Ovary (tissue), 7 donors: ENCODE measurements at regions not wholly inside any gene's neighbourhood (a gene's known extent, or its start where the extent isn't known, plus 50 kb on each side); places are given as distances from the start of the nearest gene placed in this dataset.

Experiments used
- DNase-seq, 5 donors: peaks; one replicate each; pipeline ENCODE4 v3.0.0-alpha.2; 2019 to 2020
- H3K27ac ChIP-seq, 2 donors: fragments of 200-600 bp; one replicate each; pipeline versions ENCODE4 v1.5.1 to v1.8.0; 2019 to 2022
- H3K27me3 ChIP-seq: fragments of 200-600 bp; one replicate; pipeline ENCODE4 v1.8.0; 2022
- H3K36me3 ChIP-seq: fragments of 200-600 bp; sonication (generic); one replicate; pipeline ENCODE4 v1.5.1; 2019
- H3K4me1 ChIP-seq: one replicate; pipeline ENCODE4 v1.8.1; 2013; ENCODE audit warnings: mild to moderate bottlenecking, moderate library complexity; ENCODE audit not compliant: insufficient read depth
- H3K4me3 ChIP-seq: fragments of 200-600 bp; sonication (generic); one replicate; pipeline ENCODE4 v1.5.1; 2017
- H3K9me3 ChIP-seq, 2 donors: fragments of 200-600 bp in 1 of 2; sonication (generic) in 1 of 2; one replicate each; pipeline versions ENCODE4 v1.5.1 to v1.8.1; 2013 to 2019; ENCODE audit warnings: mild to moderate bottlenecking in 1 of 2, moderate library complexity in 1 of 2
- CTCF ChIP-seq, 3 donors: fragments of 450-650 bp in 2 of 3; fragments of 200-600 bp in 1 of 3; IDR thresholded peaks; one replicate each; pipeline versions ENCODE4 v1.5.1 to v1.8.0; 2016 to 2022; ENCODE audit warnings: antibody characterized with exemption in 3 of 3, mild to moderate bottlenecking in 1 of 3
- EP300 ChIP-seq: sonication (generic); formaldehyde crosslinking; IDR thresholded peaks from one replicate; pipeline ENCODE4 v1.6.1; 2017; ENCODE audit warnings: antibody characterized with exemption
- POLR2A ChIP-seq: fragments of 450-650 bp; IDR thresholded peaks from one replicate; pipeline ENCODE4 v1.6.1; 2017; ENCODE audit warnings: antibody characterized with exemption, mild to moderate bottlenecking, moderate library complexity
- WGBS, 3 donors: extraction: QIAGEN DNeasy Blood & Tissue Kit in 1 of 3; methylation state at CpG; one replicate each; pipeline versions ENCODE4 v1.1.5 to v1.1.7; 2013 to 2017; 5-methylcytosine and 5-hydroxymethylcytosine counted together
- intact Hi-C, 4 donors: fragments of 100-400 bp; cut with DNase I; formaldehyde crosslinking; loops; one replicate each; pipeline versions ENCODE4 v1.11.0 to v1.15.1; 2022 to 2023
- donor health status: DM: no; HTN: no; CAD: no; lungs with moderate emphysema.
- donor health status: DM: no; HTN: no; CAD: no.
- donor health status: Bipolar disorder and iron deficiency.
- donor health status: DM: no; HTN: no; CAD: no.
- donor health status: DM: yes; HTN: yes; CAD: no.

- Histone ChIP-seq H3K4me1 (no peaks in the 10 kb centered on the region), H3K27me3 (no peaks in the 10 kb centered on the region), H3K4me3 (no peak overlapping the region), H3K27ac (no peak overlapping the region), H3K36me3 (no peaks in the 10 kb centered on the region), H3K9me3 (no peaks in the 10 kb centered on the region)
- WGBS, 3 donors = 86 to 88% (median 88%) methylated on average over 5 of the region's 5 CpGs
- DNase-seq = no peak
- intact Hi-C loops = no loop called here
- TF ChIP-seq EP300 (no peak), CTCF (IDR thresholded peaks at IDR 0.05) (no peak), POLR2A (no peak)
Observed at GRCh38 chr17:51398128-51398525, 137.8 kb downstream of the UTP18 start.

GRCh38 chr17:51398687-51399086 is 138.3 kb downstream of the UTP18 start:
- no peak for DNase-seq
- no peaks in the 10 kb centered on the region for H3K36me3 ChIP-seq
- TF ChIP-seq POLR2A (no peak), EP300 (no peak), CTCF (IDR thresholded peaks at IDR 0.05) (no peak)
- intact Hi-C loops = no loop called here
- 45 to 59% (median 46%) methylated on average over 4 of the region's 4 CpGs for WGBS, 3 donors
- no peaks in the 10 kb centered on the region for H3K4me1 ChIP-seq
- no peak overlapping the region for H3K27ac ChIP-seq
- H3K27me3 ChIP-seq = no peaks in the 10 kb centered on the region
- no peaks in the 10 kb centered on the region for H3K9me3 ChIP-seq
- H3K4me3 ChIP-seq = no peak overlapping the region

GRCh38 chr17:51401279-51401678 is 140.9 kb downstream of the UTP18 start:
- WGBS, 3 donors = 57 to 69% (median 60%) methylated on average over 4 to 5 of the region's 5 CpGs

GRCh38 chr17:51402899-51403298 is 142.6 kb downstream of the UTP18 start:
- intact Hi-C loops = no loop called here
- WGBS, 3 donors = 82 to 94% (median 91%) methylated on average over 1 of the region's 1 CpG
- no peaks in the 10 kb centered on the region for H3K36me3 ChIP-seq

More at GRCh38 chr17:51401279-51401678, 140.9 kb downstream of the UTP18 start:
- H3K4me1 ChIP-seq = no peaks in the 10 kb centered on the region
- no peaks in the 10 kb centered on the region for H3K27me3 ChIP-seq
- no peaks in the 10 kb centered on the region for H3K36me3 ChIP-seq
- intact Hi-C loops = no loop called here
- H3K9me3 ChIP-seq = no peaks in the 10 kb centered on the region
- H3K27ac ChIP-seq = no peak overlapping the region
- no peak overlapping the region for H3K4me3 ChIP-seq
- TF ChIP-seq CTCF (IDR thresholded peaks at IDR 0.05) = no peak
- DNase-seq = no peak

More at GRCh38 chr17:51402899-51403298, 142.6 kb downstream of the UTP18 start:
- no peak for TF ChIP-seq POLR2A
- no peak for TF ChIP-seq EP300
- no peak for TF ChIP-seq CTCF (IDR thresholded peaks at IDR 0.05)
- DNase-seq = no peak
- Histone ChIP-seq H3K27me3 (no peaks in the 10 kb centered on the region), H3K4me3 (no peak overlapping the region), H3K9me3 (peaks cover 0 to 3% of the 10 kb centered on the region in 2 donors), H3K27ac (no peak overlapping the region), H3K4me1 (no peaks in the 10 kb centered on the region)
